Fibroblast of lung (primary cell): ENCODE measurements at regions not wholly inside any gene's neighbourhood (a gene's known extent, or its start where the extent isn't known, plus 50 kb on each side); places are given as distances from the start of the nearest gene placed in this dataset.

Experiments
- CTCF ChIP-seq, 2 donors: IDR thresholded peaks in 1 of 2; conservative IDR thresholded peaks in 1 of 2; 1 replicate in 1 of 2; 2 replicates in 1 of 2; pipeline ENCODE4 v1.5.1; 2011 to 2012; ENCODE audit warnings: low read length in 2 of 2, control low read depth in 1 of 2, inconsistent platforms in 1 of 2, low read depth in 1 of 2, mild to moderate bottlenecking in 1 of 2
- EZH2 ChIP-seq: IDR thresholded peaks from 2 replicates; pipeline ENCODE4 v1.5.1; 2012; ENCODE audit warnings: low read length, control low read depth, mild to moderate bottlenecking; ENCODE audit errors: missing control alignments

GRCh38 chr18:39162013-39162827, 1596.6 kb upstream of the CELF4 start:
- TF ChIP-seq CTCF (conservative IDR thresholded peaks at IDR 0.05 in 1 of 2, IDR thresholded peaks at IDR 0.05 in 1 of 2; ENCODE audit: low read depth in 1 of 2, low read length in 2 of 2) (no peak), EZH2 (no peak)
